GM21390 (cell line): ENCODE measurements at regions not wholly inside any gene's neighbourhood (a gene's known extent, or its start where the extent isn't known, plus 50 kb on each side); places are given as distances from the start of the nearest gene placed in this dataset.

Source experiments
- ATAC-seq: cut with Tn5 transposase; IDR thresholded peaks from one replicate; pipeline ENCODE4 v1.9.1; 2021; ENCODE audit not compliant: unreplicated experiment

DNA sequence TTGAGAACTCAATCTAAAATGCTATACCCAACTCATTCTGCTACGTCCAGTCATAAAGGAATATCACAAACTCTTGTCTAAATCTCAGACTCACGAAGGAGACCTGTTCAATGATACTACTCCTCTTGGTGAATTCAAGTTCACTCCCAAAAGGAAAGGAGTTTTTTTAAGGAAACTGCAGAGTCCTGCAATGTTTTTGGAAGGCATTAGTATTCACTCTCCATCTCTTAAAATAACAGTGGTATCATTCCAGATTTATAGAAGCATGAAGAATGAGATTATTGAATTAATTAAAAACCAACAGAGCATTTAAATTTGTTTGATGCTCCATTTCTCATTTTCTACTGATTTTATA lies 73.4 kb downstream of the FOXD1 start:
- ATAC-seq: no peak

DNA sequence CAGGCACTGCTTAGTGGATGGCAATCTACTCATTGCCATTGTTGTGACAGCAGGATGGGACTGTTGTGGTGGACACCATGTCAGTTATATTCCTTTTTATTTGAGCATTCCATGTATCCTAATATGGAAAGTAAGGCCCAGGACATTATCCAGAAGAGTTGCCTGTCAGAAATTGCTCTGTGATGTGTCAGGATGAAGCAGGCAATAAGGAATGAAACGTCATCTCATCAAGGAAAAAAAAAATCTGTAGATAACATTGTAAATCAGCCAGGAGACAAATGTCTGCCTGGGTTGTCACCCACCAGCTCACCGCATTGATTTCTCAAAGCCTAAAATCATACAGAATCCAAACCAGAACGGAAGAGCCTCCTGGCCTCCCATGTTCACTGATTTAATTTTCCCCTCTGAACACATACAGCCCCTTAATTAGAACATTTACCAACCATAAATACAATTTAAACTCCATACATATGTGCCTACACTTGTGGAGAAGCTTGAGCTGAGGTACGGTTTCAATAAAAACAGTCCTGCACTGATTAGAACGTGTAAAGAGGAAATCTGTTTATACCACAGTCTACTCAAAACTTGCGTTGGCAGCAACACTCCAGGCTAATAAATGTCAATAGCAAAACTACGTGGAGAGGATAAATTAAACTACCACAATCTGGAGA lies 73.9 kb downstream of the FOXD1 start:
- ATAC-seq: no peak

DNA sequence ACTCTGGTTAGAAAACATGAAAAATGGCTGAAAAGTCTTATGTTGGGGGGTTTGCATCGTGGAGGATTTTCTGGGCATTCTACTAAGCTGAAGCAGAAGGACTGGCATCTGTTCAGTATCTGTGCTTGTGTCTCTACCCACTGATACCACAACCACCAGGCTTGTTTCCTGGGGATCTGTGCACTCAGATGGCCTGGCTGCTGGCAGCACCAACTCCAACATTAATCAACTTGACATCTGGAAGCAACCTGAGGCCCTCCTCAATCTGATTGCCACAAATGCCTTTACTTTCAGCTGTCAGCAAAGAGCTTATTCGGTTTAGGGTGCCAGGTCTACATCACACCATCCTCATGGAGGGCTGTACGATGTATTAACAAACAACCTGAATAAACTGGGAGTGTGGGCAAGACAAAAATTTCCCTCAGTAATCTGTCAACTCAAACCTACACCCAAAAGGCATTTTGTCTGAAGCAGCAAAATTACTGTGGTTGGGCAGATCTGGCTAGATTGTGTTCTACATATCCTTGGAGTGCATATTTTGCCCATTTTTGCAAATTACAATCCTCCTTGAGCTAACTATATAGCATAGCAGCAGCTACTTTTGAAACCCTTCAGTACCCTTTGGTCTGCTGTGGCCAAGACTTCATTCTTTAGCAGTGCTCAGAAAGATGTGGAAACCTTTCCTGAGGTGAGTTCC lies 74.6 kb downstream of the FOXD1 start:
- ATAC-seq: no peak

DNA sequence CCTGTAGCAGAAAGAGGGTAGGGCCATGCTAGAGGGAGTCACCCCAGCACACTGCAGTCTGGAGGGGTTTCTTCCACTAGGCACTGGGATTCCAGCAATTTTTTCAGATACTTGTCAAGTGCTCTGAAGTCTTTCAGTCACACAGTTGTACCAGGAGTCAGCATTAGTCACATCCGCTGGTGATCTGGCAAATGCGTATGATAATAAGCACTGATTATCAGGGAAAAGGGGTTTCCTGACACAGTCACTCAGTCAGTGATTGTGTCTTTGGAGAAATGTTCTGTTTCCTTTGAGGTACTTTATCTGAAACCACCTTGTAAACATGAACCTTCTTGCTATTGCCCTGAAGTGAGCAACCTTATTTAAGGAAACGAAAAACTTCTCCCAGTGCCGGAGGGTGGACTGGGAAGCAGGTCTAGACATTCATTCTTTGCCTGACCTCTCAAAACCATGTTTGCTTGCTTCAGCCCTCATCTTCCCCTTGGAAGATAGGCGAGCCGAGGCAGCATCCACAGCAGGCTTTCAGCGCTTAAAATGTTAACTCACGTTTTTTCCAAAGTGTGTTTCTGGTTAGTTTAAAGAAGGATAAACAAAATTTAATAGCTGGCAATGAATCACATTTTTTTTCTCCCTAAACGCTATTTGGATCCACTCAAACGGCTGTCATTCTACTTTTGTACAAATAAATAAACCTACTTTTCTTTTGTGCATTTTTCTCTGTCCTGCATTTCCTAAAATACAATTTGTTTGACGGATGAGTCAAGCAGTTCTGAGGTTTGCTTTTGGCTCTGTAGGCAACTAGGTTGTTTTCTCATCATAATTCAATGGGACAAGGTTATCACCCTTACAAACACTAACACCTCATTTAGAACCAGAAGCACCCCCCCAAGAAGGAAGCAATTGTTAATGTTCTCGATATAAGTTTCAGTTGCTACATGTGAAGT lies 77.7 kb downstream of the FOXD1 start:
- no peak for ATAC-seq

DNA sequence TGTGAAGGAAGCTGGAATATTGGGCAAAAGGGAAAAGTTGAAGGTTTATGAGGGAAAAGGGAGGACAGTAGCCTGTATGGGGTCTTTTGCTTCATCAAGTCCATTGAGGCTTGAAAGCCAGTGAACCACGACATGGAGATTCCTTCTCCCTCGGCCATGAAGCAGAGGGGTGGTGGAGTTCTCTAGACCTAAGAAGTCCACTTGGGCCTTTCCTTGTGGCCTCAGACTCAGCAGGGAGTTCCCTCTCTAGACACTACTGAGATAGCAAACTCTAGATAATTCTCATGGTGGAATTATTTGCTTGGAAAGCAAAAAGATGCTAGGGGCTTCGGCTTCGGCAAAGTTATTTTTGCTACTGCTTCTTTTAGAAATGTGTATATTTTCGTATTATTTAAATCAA lies 78.5 kb downstream of the FOXD1 start:
- no peak for ATAC-seq

DNA sequence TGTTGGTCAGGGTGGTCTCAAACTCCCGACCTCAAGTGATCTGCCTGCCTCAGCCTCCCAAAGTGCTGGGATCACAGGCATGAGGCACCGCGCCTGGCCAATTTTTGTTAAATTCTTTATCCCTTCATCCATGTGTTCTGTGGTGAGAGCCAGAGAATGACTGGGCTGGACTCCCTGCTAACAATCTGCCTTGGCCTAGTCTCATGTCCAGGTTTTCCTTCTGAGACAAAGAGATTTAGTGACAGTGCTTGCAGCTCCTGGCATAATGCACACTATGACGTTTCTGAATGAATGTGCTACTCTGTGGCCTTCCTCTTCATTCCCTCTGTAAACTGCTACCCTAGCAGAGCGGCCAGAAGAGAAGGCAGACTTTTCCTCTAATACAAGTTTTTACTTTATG lies 79.3 kb downstream of the FOXD1 start:
- ATAC-seq: no peak

DNA sequence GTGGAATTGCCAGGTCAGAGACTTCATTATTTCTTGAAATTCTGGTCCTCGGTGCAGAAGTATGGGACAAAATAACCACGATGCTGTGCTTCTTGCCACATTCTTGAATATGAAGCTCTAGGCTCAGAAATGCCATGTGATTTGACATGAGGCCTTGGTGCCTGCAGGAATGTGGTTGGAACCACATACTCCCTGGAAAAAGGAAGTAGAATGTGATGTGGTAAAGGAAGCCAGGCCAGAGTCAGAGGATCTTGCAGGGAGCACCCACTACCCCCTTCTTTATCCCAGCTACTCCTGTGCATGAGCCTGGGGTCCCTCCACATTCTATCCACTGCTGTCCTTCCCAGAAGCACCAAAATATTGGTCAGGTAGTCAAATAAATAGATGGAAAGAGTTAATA lies 80.9 kb downstream of the FOXD1 start:
- ATAC-seq: no peak

DNA sequence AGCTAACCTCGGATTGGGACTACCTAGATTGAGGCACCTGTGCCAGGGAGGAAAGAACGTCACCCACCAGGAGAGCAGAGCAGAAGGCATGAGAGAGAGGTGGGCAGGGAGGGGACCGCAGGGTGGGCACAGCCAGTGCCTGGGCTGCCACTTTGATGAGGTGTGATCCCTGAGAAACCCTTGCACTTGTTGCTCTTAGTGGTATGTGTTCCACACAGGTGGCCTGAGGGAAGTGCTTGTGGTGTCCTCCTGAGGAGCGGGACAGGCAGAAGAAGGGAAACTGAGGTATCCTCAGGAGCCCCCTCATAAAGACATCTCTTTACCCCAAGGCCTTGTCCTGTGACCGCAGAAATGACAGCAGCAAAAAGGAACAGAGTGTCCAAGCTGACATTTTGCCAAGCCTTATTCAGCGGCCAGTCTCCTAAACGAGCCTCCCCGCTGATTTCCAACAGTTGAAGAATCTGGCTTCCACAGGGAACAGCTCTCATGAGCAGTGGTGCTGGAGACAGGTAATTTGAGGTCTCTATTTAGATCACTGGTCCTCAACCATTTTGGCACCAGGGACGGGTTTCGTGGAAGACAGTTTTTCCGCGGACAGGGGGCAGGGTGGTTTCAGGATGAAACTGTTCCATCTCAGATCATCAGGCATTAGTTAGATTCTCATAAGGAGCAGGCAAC lies 82.4 kb downstream of the FOXD1 start:
- no peak for ATAC-seq

DNA sequence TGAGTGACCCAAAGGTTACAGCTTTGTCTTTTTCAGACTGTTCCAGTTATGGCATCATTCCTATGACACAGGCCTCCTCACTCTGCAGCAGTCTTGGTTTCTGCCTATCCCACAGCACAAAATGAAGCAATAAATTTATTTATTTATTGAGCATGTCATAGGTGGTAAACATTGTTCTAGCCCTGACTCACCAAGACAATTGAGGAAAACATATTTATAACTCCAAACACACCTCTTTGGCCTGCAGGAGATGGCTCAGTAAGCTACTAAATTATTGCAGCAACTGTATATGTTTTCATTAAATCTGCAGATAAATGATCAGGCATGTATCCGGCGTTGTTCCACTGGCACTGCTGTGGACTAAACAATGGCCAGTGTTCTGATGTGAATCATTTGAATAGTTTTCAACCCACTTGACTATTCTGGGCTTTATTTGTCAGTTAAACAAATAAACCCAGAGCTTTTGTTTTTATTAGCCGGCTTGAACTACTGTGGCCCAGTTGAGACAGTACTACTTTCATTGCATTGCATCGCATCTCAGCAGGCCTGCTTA lies 83.2 kb downstream of the FOXD1 start:
- ATAC-seq: no peak

DNA sequence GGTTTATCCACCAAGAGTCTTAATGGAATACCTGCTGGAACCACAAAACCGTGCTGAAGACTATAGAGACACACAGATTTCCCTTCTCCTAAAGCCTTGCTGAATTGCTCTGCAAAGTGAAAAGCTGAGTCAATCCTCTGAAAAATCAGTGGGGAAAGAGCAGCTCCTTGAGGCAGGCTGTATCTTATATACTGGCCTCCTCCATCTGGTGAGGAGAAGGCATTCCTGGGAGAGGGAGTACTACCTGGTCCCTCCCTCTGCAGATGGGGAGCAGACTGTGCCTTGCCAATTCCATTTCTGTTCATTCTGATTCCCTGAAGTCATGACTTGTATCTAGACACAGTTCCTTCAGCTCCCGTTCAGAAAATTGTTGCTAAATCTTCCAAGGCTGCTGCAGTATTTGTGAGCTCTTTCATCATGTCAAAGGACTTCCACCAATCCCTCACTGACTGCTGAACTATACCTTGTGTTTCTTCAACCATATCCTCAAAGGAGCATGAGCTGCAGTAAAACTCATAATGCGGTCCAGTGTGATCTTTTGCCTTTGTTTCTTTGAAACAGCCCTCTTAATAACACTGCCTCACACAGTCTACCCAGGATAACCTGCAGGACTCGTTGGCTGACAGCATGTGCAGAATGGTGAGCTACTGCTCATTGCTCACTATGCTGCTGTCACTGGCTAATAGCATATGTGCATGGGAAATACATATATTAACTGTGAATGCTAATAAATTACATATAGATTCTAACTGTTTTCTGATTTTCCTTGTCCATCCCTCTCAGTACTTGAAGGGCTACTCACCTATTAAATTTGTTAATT lies 84.5 kb downstream of the FOXD1 start:
- no peak for ATAC-seq

DNA sequence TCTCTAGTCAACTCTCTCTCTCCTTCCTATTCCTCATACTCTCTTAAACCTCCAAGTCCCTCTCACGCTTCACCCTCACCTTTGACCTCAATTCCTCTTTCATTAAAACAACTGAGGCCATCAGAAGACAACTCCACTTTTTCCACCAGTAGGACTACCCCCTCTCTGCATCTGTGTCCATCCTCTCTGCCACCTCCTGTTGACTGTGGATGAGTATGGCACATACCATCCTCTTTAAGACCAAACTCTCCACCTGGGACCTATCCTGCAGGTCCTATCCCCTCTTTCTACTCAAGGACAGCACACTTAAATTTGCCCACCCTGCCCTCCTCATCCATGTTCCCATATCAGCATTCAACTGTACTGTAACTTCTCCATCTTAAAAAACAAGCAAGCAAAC lies 89.2 kb downstream of the FOXD1 start:
- ATAC-seq: no peak

DNA sequence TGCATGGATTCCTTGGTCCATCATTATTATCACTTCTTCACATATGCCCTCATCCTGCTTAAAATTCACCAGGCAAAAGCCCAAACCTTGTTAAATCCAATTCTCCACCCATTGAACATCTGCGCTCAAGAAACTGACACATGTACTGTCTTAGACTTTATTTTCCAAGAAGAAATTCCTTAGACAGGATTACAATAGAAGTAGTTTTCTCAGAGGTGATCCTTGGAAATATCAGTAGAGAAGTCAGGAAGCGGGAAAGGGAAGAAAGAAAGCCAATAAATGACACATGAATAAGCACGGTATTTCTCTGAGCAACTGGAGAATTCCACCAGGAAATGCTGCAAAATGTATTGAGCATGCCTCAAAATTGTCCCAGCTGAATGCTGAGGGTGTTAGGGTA lies 90.2 kb downstream of the FOXD1 start:
- ATAC-seq: no peak

DNA sequence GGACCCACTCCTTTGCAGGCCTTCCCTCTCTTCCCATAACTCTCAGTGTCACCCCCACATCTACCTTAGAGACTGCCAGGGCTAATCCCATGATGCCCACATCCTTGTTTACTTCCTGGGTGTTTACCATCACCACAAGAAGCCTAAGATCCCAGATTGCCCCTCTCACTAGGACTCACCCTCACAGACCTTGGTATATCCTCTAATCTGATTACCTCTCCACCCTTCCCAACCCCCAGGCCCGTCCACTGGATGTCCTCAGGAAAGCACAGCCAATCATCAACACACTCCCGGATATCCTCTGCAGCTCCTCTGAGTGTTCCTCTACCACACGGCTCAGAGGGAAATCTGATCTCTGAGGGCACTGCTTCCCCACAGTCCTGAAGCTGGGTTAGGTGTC lies 91.0 kb downstream of the FOXD1 start:
- ATAC-seq: no peak

DNA sequence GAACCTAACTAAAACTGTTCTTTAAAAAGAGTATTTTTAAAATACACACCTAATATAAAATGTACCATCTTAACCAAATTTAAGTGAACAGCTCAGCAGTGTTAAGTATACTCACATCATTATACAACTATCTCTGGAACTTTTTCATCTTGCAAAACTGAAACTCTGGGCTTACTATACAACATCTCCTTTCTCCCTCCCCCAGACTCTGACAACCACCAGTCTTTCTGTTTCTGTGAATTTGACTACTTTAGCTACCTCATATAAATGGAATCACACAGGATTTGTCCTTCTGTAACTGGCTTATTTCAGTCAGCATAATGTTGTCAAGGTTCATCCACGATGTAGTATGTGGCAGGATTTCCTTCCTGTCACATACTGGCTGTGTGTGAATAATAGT lies 93.5 kb downstream of the FOXD1 start:
- no peak for ATAC-seq

DNA sequence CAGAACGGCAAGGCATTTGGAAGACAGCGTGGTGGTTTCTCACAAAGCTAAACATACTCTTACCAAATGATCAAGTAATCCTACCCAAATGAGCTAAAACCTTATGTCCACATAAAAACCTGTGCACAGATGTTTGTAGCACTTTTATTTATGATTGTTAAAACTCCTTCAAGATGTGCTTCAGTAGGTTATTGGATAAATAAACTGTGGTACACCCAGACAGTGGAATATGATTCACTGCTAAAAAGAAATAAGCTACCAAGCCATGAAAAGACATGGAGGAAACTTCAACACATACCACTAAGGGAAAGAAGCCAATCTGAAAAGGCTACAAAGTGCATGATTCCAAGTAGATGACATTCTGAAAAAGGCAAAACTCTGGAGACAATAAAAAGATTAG lies 94.2 kb downstream of the FOXD1 start:
- no peak for ATAC-seq

DNA sequence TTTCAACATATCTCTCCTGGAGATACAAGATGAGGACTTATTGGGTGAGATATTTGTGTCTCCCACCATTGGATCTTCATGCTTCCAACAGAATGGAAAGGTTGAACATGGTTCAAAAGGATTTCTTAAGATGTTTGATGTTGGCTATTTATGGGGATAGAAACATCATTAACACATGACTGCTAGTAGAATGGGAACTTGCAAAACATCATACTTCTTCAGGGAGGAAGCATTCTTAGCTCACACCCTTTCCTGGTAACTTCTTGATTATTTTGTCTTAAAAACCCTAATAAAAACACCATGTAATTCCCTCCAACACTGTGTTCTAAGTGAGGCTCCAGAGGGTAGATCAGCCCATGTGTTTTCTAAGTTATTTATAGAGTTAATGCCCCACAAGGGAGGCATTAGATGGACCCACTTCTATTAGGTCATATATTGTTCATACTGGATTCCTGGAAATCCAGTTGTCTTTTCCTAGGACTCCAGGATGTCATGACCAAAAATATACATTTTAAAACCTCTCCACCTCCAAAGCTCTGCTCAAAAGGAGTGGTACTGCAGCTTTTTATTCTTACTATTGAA lies 95.8 kb downstream of the FOXD1 start:
- no peak for ATAC-seq

DNA sequence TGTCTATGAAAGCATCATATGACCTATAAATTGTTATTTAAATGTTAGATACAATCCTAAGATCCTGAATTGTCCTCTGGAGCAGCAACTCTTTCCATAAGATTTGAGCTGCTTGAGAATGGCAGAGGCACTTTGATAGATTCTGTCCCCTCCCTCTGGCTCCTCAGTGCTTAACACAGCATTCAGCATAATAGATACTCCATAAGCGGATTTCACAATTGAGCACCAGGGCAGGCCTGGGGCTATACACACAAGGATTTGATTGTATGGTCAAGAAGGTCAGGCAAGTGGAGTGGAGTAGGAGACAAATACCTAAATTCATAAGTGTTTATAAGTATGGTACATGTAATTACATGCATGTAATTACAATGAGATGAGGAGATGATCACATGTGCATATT lies 96.3 kb downstream of the FOXD1 start:
- no peak for ATAC-seq

DNA sequence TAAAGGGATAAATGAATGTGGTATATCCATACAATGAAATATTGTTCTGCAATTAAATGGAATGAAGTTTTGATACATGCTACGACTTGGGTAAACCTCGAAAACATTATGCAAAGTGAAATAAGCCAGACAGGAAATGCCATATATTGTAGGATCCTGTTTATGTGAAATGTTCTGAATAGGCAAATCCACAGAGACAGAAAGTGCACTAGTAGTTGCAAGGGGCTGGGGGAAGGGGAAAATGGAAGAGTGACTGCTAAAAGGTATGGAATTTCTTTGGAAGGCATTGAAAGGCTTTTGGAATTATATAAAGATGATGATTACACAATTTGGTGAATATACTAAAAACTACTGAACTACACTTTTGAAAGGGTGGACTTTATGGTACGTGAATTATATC lies 97.0 kb downstream of the FOXD1 start:
- ATAC-seq: no peak

DNA sequence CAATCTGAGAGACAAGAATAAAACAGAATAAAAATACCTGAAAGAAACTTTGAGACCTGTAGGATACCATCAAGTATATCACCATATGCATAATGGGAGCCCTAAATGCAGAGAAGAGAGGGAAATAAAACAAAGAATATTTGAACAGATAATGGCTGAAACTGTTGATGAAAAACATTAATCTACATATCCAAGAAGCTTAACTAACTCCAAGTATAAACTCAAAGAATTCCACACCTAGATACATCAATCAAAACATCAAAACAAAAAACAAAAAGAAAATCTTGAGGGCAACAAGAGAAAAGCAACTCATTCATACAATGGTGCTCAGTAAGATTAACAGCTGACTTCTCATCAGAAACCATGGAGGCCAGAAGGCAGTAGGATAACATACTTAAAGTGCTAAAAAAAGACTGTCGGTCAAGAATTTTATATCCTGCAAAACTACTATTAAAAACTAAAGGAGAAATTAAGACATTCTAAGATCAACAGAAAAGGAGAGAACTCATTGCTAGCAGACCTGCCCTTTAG lies 101.6 kb downstream of the FOXD1 start:
- no peak for ATAC-seq

DNA sequence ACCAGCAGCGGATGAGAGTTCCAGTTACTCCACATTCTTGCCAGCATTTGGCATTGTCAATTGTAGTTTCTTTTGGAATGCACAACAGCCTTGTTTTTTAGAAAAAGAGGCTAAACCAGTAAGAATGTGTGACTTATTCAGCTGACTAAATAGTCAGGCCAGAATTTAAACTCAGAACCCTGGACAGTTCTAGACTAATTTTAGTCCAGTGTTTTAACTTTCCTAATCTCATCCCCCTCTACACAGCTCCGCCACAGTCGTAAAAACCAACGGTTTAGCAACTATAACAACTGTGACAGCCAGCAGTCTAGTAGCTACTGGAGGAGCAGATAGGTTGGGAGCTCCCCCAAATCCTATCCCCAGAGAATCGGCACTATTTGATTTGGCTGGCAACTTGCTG lies 103.7 kb downstream of the FOXD1 start:
- ATAC-seq: no peak
